ENCODE measurements at regions not wholly inside any gene's neighbourhood (a gene's known extent, or its start where the extent isn't known, plus 50 kb on each side); places are given as distances from the start of the nearest gene placed in this dataset.

GRCh38 chr6:84498905-84499304 lies 265.5 kb downstream of the TBX18 start:
- H3K36me3 ChIP-seq (ENCODE audit: control insufficient read depth in 2 of 2, insufficient read depth in 1 of 2, low read length in 2 of 2) = no peaks in the 10 kb centered on the region
- no peaks in the 10 kb centered on the region for H3K4me1 ChIP-seq (ENCODE audit: control insufficient read depth, insufficient read depth, low read length)
- ChIA-PET CTCF (no interaction called here), POLR2A (no interaction called here)
- H3K4me3 ChIP-seq (ENCODE audit: low read depth, low read length) = no peak overlapping the region
- H3K27ac ChIP-seq (ENCODE audit: extremely low read depth, low read depth, low read length) = no peak overlapping the region
- H3K9me3 ChIP-seq (ENCODE audit: control insufficient read depth, insufficient read depth, low read depth, low read length) = no peaks in the 10 kb centered on the region; the same call in 1 of the 2 replicates
- TF ChIP-seq, protein P1, sequence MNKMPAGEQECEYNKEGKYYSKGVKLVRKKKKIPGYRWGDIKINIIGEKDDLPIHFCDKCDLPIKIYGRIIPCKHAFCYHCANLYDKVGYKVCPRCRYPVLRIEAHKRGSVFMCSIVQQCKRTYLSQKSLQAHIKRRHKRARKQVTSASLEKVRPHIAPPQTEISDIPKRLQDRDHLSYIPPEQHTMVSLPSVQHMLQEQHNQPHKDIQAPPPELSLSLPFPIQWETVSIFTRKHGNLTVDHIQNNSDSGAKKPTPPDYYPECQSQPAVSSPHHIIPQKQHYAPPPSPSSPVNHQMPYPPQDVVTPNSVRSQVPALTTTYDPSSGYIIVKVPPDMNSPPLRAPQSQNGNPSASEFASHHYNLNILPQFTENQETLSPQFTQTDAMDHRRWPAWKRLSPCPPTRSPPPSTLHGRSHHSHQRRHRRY (tag by site-specific recombination; IDR thresholded peaks at IDR 0.05) = no peak
- TF ChIP-seq ZNF596 (tag by site-specific recombination; IDR thresholded peaks at IDR 0.05) (no peak), SCRT2 (tag by site-specific recombination; IDR thresholded peaks at IDR 0.05) (no peak), ZNF561 (tag by site-specific recombination; IDR thresholded peaks at IDR 0.05; ENCODE audit: borderline replicate concordance) (no peak)
- TF ChIP-seq, protein P2, sequence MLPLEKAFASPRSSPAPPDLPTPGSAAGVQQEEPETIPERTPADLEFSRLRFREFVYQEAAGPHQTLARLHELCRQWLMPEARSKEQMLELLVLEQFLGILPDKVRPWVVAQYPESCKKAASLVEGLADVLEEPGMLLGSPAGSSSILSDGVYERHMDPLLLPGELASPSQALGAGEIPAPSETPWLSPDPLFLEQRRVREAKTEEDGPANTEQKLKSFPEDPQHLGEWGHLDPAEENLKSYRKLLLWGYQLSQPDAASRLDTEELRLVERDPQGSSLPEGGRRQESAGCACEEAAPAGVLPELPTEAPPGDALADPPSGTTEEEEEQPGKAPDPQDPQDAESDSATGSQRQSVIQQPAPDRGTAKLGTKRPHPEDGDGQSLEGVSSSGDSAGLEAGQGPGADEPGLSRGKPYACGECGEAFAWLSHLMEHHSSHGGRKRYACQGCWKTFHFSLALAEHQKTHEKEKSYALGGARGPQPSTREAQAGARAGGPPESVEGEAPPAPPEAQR (tag by site-specific recombination; IDR thresholded peaks at IDR 0.05) = no peak
- TF ChIP-seq, protein P3, sequence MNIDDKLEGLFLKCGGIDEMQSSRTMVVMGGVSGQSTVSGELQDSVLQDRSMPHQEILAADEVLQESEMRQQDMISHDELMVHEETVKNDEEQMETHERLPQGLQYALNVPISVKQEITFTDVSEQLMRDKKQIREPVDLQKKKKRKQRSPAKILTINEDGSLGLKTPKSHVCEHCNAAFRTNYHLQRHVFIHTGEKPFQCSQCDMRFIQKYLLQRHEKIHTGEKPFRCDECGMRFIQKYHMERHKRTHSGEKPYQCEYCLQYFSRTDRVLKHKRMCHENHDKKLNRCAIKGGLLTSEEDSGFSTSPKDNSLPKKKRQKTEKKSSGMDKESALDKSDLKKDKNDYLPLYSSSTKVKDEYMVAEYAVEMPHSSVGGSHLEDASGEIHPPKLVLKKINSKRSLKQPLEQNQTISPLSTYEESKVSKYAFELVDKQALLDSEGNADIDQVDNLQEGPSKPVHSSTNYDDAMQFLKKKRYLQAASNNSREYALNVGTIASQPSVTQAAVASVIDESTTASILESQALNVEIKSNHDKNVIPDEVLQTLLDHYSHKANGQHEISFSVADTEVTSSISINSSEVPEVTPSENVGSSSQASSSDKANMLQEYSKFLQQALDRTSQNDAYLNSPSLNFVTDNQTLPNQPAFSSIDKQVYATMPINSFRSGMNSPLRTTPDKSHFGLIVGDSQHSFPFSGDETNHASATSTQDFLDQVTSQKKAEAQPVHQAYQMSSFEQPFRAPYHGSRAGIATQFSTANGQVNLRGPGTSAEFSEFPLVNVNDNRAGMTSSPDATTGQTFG (tag by site-specific recombination; IDR thresholded peaks at IDR 0.05; ENCODE audit: borderline replicate concordance) = no peak

- CTCF ChIA-PET = interaction anchor here (0.5 to 0.6 kb wide), 3 partner anchors 218 to 898 kb away, joined by 3 to 4 read pairs (median 3); no protein-coding TSS in a partner anchor
Observed at GRCh38 chr6:84492241-84493165, 265.1 kb upstream of the CEP162 start.

DNA sequence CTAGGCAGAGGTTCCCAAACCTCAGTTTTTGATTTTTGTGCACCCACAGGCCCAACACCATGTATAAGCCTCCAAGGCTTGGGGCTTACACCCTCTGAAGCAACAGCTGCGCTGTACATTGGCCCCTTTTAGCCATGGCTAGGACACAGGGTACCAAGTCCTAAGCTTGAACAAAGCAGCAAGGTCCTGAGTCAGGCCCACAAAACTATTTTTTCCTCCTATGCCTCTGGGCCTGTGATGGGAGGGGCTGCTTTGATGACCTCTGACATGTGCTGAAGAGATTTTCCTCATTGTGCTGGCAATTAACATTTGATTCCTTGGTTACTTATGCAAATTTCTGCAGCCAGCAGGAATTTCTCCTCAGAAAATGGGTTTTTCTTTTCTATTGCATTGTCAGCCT lies 262.2 kb upstream of the CEP162 start:
- TF ChIP-seq KLF9 (tag by site-specific recombination; IDR thresholded peaks at IDR 0.05; ENCODE audit: low read depth) (no peak), SETDB1 (IDR thresholded peaks at IDR 0.05; ENCODE audit: insufficient read length, low read length) (peak; percentile 59), ZNF48 (tag by site-specific recombination; IDR thresholded peaks at IDR 0.05) (no peak), ZNF585B (tag by site-specific recombination; IDR thresholded peaks at IDR 0.05) (peak; percentile 93)
- H3K27ac ChIP-seq (ENCODE audit: extremely low read depth, low read depth, low read length) = no peak overlapping the region
- H3K4me1 ChIP-seq (ENCODE audit: control insufficient read depth, insufficient read depth, low read length) = no peaks in the 10 kb centered on the region
- POLR2A ChIA-PET = interaction anchor here (0.6 kb wide), 1 partner anchor 886 kb away, joined by 3 read pairs; no protein-coding TSS in a partner anchor
- H3K4me3 ChIP-seq (ENCODE audit: low read depth, low read length) = no peak overlapping the region
- no peaks in the 10 kb centered on the region for H3K9me3 ChIP-seq (ENCODE audit: control insufficient read depth, insufficient read depth, low read depth, low read length)
- H3K36me3 ChIP-seq (ENCODE audit: control insufficient read depth in 2 of 2, insufficient read depth in 1 of 2, low read length in 2 of 2) = no peaks in the 10 kb centered on the region
- CTCF ChIA-PET = interaction anchor here (0.6 kb wide), 1 partner anchor 67 kb away, joined by 3 read pairs; no protein-coding TSS in a partner anchor

More at GRCh38 chr6:84492241-84493165, 265.1 kb upstream of the CEP162 start:
- Histone ChIP-seq H3K27ac (ENCODE audit: extremely low read depth, low read depth, low read length) (no peak overlapping the region), H3K4me3 (ENCODE audit: low read depth, low read length) (no peak overlapping the region), H3K9me3 (ENCODE audit: control insufficient read depth, insufficient read depth, low read depth, low read length) (no peaks in the 10 kb centered on the region), H3K36me3 (ENCODE audit: control insufficient read depth in 2 of 2, insufficient read depth in 1 of 2, low read length in 2 of 2) (no peaks in the 10 kb centered on the region), H3K4me1 (ENCODE audit: control insufficient read depth, insufficient read depth, low read length) (no peaks in the 10 kb centered on the region)
- POLR2A ChIA-PET = no interaction called here
- no peak for TF ChIP-seq ZNF660 (tag by site-specific recombination; IDR thresholded peaks at IDR 0.05)
- TF ChIP-seq, protein P4, sequence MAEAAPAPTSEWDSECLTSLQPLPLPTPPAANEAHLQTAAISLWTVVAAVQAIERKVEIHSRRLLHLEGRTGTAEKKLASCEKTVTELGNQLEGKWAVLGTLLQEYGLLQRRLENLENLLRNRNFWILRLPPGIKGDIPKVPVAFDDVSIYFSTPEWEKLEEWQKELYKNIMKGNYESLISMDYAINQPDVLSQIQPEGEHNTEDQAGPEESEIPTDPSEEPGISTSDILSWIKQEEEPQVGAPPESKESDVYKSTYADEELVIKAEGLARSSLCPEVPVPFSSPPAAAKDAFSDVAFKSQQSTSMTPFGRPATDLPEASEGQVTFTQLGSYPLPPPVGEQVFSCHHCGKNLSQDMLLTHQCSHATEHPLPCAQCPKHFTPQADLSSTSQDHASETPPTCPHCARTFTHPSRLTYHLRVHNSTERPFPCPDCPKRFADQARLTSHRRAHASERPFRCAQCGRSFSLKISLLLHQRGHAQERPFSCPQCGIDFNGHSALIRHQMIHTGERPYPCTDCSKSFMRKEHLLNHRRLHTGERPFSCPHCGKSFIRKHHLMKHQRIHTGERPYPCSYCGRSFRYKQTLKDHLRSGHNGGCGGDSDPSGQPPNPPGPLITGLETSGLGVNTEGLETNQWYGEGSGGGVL (tag by site-specific recombination; IDR thresholded peaks at IDR 0.05) = peak; percentile 29; the same call in 1 of the 2 replicates

All from HEK293 (cell line).